ENCODE measurements at regions not wholly inside any gene's neighbourhood (a gene's known extent, or its start where the extent isn't known, plus 50 kb on each side); places are given as distances from the start of the nearest gene placed in this dataset.

GRCh38 chr2:126966601-126967000 lies 67.9 kb downstream of the TEX51 start:
- intact Hi-C loops (cut with micrococcal nuclease; ENCODE audit: unreplicated experiment), result no loop called here
- CTCF ChIA-PET, result no interaction called here
- no peaks in the 10 kb centered on the region for H3K4me1 ChIP-seq (ENCODE audit: control insufficient read depth, insufficient read depth, low read length)
- H3K4me3 ChIP-seq (ENCODE audit: low read depth in 2 of 2, low read length in 2 of 2), result no peak overlapping the region
- DNase-seq (ENCODE audit: low read depth, low spot score) (no peak), ATAC-seq (no peak)
- BruUV-seq (replicated peaks), result no TSS peak
- in situ Hi-C loops (cut with HindIII; ENCODE audit: low pct_unique_long_range_greater_than_20kb, low sequenced_read_pairs), result no loop called here
- no peak overlapping the region for H3K27ac ChIP-seq (ENCODE audit: low read length)
- POLR2A ChIA-PET, result no interaction called here
- H3K36me3 ChIP-seq (ENCODE audit: control insufficient read depth, insufficient read depth, low read length), result no peaks in the 10 kb centered on the region
- H3K9me3 ChIP-seq (ENCODE audit: control insufficient read depth, insufficient read depth, low read depth, low read length), result no peaks in the 10 kb centered on the region
- TF ChIP-seq SIN3A (IDR thresholded peaks at IDR 0.05; ENCODE audit: borderline replicate concordance, insufficient read depth, low read depth, low read length), result no peak
- TF ChIP-seq CTCF (IDR thresholded peaks at IDR 0.05), result no peak
- TF ChIP-seq REST (IDR thresholded peaks at IDR 0.05; ENCODE audit: insufficient read depth in 1 of 2, low read depth in 2 of 2, low read length in 1 of 2), result no peak
- no peak for TF ChIP-seq TCF7L2 (IDR thresholded peaks at IDR 0.05; ENCODE audit: low read depth, low read length)
- no peak for TF ChIP-seq POLR2AphosphoS5 (IDR thresholded peaks at IDR 0.05; ENCODE audit: low read depth, low read length)
- H3K27me3 ChIP-seq (ENCODE audit: control insufficient read depth, insufficient read depth, low read length), result peaks cover 25% of the 10 kb centered on the region

- TF ChIP-seq SIN3A (IDR thresholded peaks at IDR 0.05; ENCODE audit: borderline replicate concordance, insufficient read depth, low read depth, low read length), result no peak
- TF ChIP-seq POLR2AphosphoS5 (IDR thresholded peaks at IDR 0.05; ENCODE audit: low read depth, low read length), result no peak
- TF ChIP-seq REST (IDR thresholded peaks at IDR 0.05; ENCODE audit: insufficient read depth in 1 of 2, low read depth in 2 of 2, low read length in 1 of 2), result no peak
- ChIA-PET POLR2A (no interaction called here), CTCF (interaction anchor here (0.6 to 1.1 kb wide), 4 partner anchors 56 to 204 kb away, joined by 3 to 6 read pairs (median 4); no protein-coding TSS in a partner anchor)
- intact Hi-C loops (cut with micrococcal nuclease; ENCODE audit: unreplicated experiment) (loop anchor here (10.0 kb wide), 1 partner anchor 166 kb away; no protein-coding TSS in a partner anchor), in situ Hi-C loops (cut with HindIII; ENCODE audit: low pct_unique_long_range_greater_than_20kb, low sequenced_read_pairs) (no loop called here)
- no peak for DNase-seq (ENCODE audit: low read depth, low spot score)
- Histone ChIP-seq H3K9me3 (ENCODE audit: control insufficient read depth, insufficient read depth, low read depth, low read length) (no peaks in the 10 kb centered on the region), H3K4me3 (ENCODE audit: low read depth in 2 of 2, low read length in 2 of 2) (no peak overlapping the region), H3K4me1 (ENCODE audit: control insufficient read depth, insufficient read depth, low read length) (0 out of 2 replicates have a peak, but pooled peaks cover 2% of the 10 kb centered on the region), H3K27me3 (ENCODE audit: control insufficient read depth, insufficient read depth, low read length) (peaks cover 27% of the 10 kb centered on the region), H3K27ac (ENCODE audit: low read length) (no peak overlapping the region), H3K36me3 (ENCODE audit: control insufficient read depth, insufficient read depth, low read length) (no peaks in the 10 kb centered on the region)
- ATAC-seq, result no peak
- BruUV-seq (replicated peaks), result no TSS peak
These were observed 71.9 kb downstream of the TEX51 start for GRCh38 chr2:126970583-126970982.
